HepG2 (cell line): ENCODE measurements at regions not wholly inside any gene's neighbourhood (a gene's known extent, or its start where the extent isn't known, plus 50 kb on each side); places are given as distances from the start of the nearest gene placed in this dataset.

ENCODE experiments used
- DZIP1 ChIP-seq: sonication (generic); formaldehyde crosslinking; IDR thresholded peaks from 2 replicates; pipeline ENCODE4 v1.5.0; 2020; ENCODE audit warnings: mild to moderate bottlenecking, missing genetic modification reagents
- ELF3 ChIP-seq: IDR thresholded peaks from 2 replicates; pipeline ENCODE4 v1.6.1; 2016; ENCODE audit warnings: missing genetic modification reagents, missing compliant biosample characterization
- ESRRA ChIP-seq: sonication (generic); formaldehyde crosslinking; IDR thresholded peaks from 2 replicates; pipeline ENCODE4 v1.5.1; 2020; ENCODE audit warnings: mild to moderate bottlenecking, low read depth, missing genetic modification reagents
- HCFC1 ChIP-seq: fragments of 150-350 bp; IDR thresholded peaks from 2 replicates; pipeline ENCODE4 v1.6.1; 2014; ENCODE audit warnings: low read depth, low read length
- HDAC6 ChIP-seq: fragments of 200-600 bp; sonication (generic); IDR thresholded peaks from 2 replicates; pipeline ENCODE4 v1.7.0; 2017; ENCODE audit warnings: mild to moderate bottlenecking, antibody characterized with exemption, low read length, low read depth
- JUN ChIP-seq: sonication (generic); formaldehyde crosslinking; IDR thresholded peaks from 2 replicates; pipeline ENCODE4 v1.4.0; 2020; ENCODE audit warnings: mild to moderate bottlenecking, missing genetic modification reagents
- KAT7 ChIP-seq: IDR thresholded peaks from 2 replicates; pipeline ENCODE4 v1.6.1; 2018; ENCODE audit warnings: borderline replicate concordance, missing compliant biosample characterization
- MTF1 ChIP-seq: sonication (generic); formaldehyde crosslinking; IDR thresholded peaks from 2 replicates; pipeline ENCODE4 v1.5.0; 2020; ENCODE audit warnings: missing genetic modification reagents
- NONO ChIP-seq, 2 experiments: fragments of 450-650 bp in 1 of 2; sonication (generic) in 1 of 2; formaldehyde crosslinking in 1 of 2; IDR thresholded peaks in 1 of 2; conservative IDR thresholded peaks in 1 of 2; 2 replicates each; pipeline versions ENCODE4 v1.6.1 to v1.8.0; 2017 to 2022; ENCODE audit warnings: mild to moderate bottlenecking in 1 of 2, missing genetic modification reagents in 1 of 2, moderate library complexity in 1 of 2
- NR1H2 ChIP-seq: sonication (generic); formaldehyde crosslinking; IDR thresholded peaks from 2 replicates; pipeline ENCODE4 v1.8.1; 2022; ENCODE audit warnings: low read depth, missing genetic modification reagents, borderline replicate concordance
- NR2F6 ChIP-seq, 2 experiments: IDR thresholded peaks; 2 replicates each; pipeline ENCODE4 v1.6.1; 2016; ENCODE audit warnings: antibody characterized with exemption in 1 of 2, mild to moderate bottlenecking in 1 of 2
- SIN3A ChIP-seq: IDR thresholded peaks from 2 replicates; pipeline ENCODE4 v1.6.1; 2011; ENCODE audit warnings: low read depth, mild to moderate bottlenecking, control low read depth, low read length, borderline replicate concordance
- SOX13 ChIP-seq, 3 experiments: fragments of 450-650 bp in 1 of 3; sonication (generic) in 1 of 3; formaldehyde crosslinking in 1 of 3; IDR thresholded peaks in 2 of 3; conservative IDR thresholded peaks in 1 of 3; 2 replicates each; pipeline versions ENCODE4 v1.5.0 to v1.6.1; 2016 to 2020; ENCODE audit warnings: antibody characterized with exemption in 1 of 3, mild to moderate bottlenecking in 1 of 3, missing compliant biosample characterization in 1 of 3, missing genetic modification reagents in 1 of 3, moderate library complexity in 1 of 3
- SUZ12 ChIP-seq: fragments of 150-350 bp; IDR thresholded peaks from 2 replicates; pipeline ENCODE4 v1.6.1; 2014; ENCODE audit warnings: low read depth, low read length
- TARDBP ChIP-seq: sonication (generic); formaldehyde crosslinking; IDR thresholded peaks from 2 replicates; pipeline ENCODE4 v1.8.0; 2022; ENCODE audit warnings: mild to moderate bottlenecking, missing genetic modification reagents
- ZFP36 ChIP-seq: fragments of 150-350 bp; IDR thresholded peaks from 2 replicates; pipeline ENCODE4 v1.6.1; 2018; ENCODE audit warnings: borderline replicate concordance, low read length, low read depth; ENCODE audit not compliant: partially characterized antibody
- ZNF138 ChIP-seq: sonication (generic); formaldehyde crosslinking; IDR thresholded peaks from 2 replicates; pipeline ENCODE4 v1.5.0; 2020; ENCODE audit warnings: mild to moderate bottlenecking, low read depth, missing genetic modification reagents
- ZNF33A ChIP-seq: sonication (generic); formaldehyde crosslinking; IDR thresholded peaks from 2 replicates; pipeline ENCODE4 v1.5.1; 2020; ENCODE audit warnings: missing genetic modification reagents, mild to moderate bottlenecking, moderate library complexity, borderline replicate concordance
- ZNF510 ChIP-seq: sonication (generic); formaldehyde crosslinking; IDR thresholded peaks from 2 replicates; pipeline ENCODE4 v1.4.0; 2020; ENCODE audit warnings: low read depth, mild to moderate bottlenecking, missing genetic modification reagents
- ZNF569 ChIP-seq: sonication (generic); formaldehyde crosslinking; IDR thresholded peaks from 2 replicates; pipeline ENCODE4 v1.5.0; 2020; ENCODE audit warnings: mild to moderate bottlenecking, missing genetic modification reagents, moderate library complexity, borderline replicate concordance
- ZNF839 ChIP-seq: sonication (generic); formaldehyde crosslinking; IDR thresholded peaks from 2 replicates; pipeline ENCODE4 v1.4.0; 2020; ENCODE audit warnings: missing genetic modification reagents, mild to moderate bottlenecking, borderline replicate concordance
- ZNF891 ChIP-seq: sonication (generic); formaldehyde crosslinking; IDR thresholded peaks from 2 replicates; pipeline ENCODE4 v1.5.0; 2020; ENCODE audit warnings: mild to moderate bottlenecking, missing genetic modification reagents
- ZSCAN22 ChIP-seq: sonication (generic); formaldehyde crosslinking; IDR thresholded peaks from 2 replicates; pipeline ENCODE4 v1.4.0; 2020; ENCODE audit warnings: mild to moderate bottlenecking, missing genetic modification reagents
- ZSCAN29 ChIP-seq: sonication (generic); formaldehyde crosslinking; conservative IDR thresholded peaks from 2 replicates; pipeline ENCODE4 v1.4.0; 2020; ENCODE audit warnings: mild to moderate bottlenecking, missing genetic modification reagents
- ZSCAN9 ChIP-seq: IDR thresholded peaks from 2 replicates; pipeline ENCODE4 v1.6.1; 2016; ENCODE audit warnings: borderline replicate concordance
- TF ChIP-seq, protein P1 (sequence below), 2 experiments: fragments of 450-650 bp in 1 of 2; sonication (generic) in 1 of 2; formaldehyde crosslinking; IDR thresholded peaks; 2 replicates each; pipeline versions ENCODE4 v1.5.0 to v1.8.0; 2020 to 2022; ENCODE audit warnings: mild to moderate bottlenecking in 1 of 2, missing genetic modification reagents in 1 of 2

- 0 out of 2 replicates have a peak, but pooled peaks have one; percentile 44 for TF ChIP-seq DZIP1 (CRISPR knock-in tag)
- TF ChIP-seq ZSCAN29 (CRISPR knock-in tag), result peak; percentile 90
- TF ChIP-seq SIN3A, result no peak
- 0 out of 2 replicates have a peak, but pooled peaks have one; percentile 15 for TF ChIP-seq ZNF510
- no peak for TF ChIP-seq NONO (IDR thresholded peaks at IDR 0.05)
- TF ChIP-seq NONO (CRISPR knock-in tag; conservative IDR thresholded peaks at IDR 0.05), result peak; percentile 92
- no peak for TF ChIP-seq HDAC6
- peak; percentile 63 for TF ChIP-seq SOX13 (IDR thresholded peaks at IDR 0.05)
- TF ChIP-seq SOX13 (CRISPR knock-in tag; conservative IDR thresholded peaks at IDR 0.05 in 1 of 2, IDR thresholded peaks at IDR 0.05 in 1 of 2), result peak in 1 of 2 experiments; percentile 89; a peak in 2 of 4 replicates
- TF ChIP-seq ZFP36, result no peak
- TF ChIP-seq ZNF891, result peak; percentile 83; the same call in 1 of the 2 replicates
- no peak for TF ChIP-seq HCFC1
- no peak for TF ChIP-seq SUZ12
- peak; percentile 68; the same call in 1 of the 2 replicates for TF ChIP-seq NR1H2
- peak; percentile 85 for TF ChIP-seq ELF3 (CRISPR knock-in tag)
- TF ChIP-seq ZNF33A, result 0 out of 2 replicates have a peak, but pooled peaks have one; percentile 43
- no peak for TF ChIP-seq KAT7
- peak; percentile 48; the same call in 1 of the 2 replicates for TF ChIP-seq JUN (CRISPR knock-in tag)
- TF ChIP-seq MTF1 (CRISPR knock-in tag), result no peak
- peak; percentile 93 for TF ChIP-seq TARDBP (CRISPR knock-in tag)
- TF ChIP-seq ZSCAN22 (CRISPR knock-in tag), result no peak
- no peak for TF ChIP-seq ZNF569
- TF ChIP-seq ZNF138 (CRISPR knock-in tag), result no peak
- TF ChIP-seq, protein P1, sequence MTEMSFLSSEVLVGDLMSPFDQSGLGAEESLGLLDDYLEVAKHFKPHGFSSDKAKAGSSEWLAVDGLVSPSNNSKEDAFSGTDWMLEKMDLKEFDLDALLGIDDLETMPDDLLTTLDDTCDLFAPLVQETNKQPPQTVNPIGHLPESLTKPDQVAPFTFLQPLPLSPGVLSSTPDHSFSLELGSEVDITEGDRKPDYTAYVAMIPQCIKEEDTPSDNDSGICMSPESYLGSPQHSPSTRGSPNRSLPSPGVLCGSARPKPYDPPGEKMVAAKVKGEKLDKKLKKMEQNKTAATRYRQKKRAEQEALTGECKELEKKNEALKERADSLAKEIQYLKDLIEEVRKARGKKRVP (CRISPR knock-in tag; IDR thresholded peaks at IDR 0.05), result peak in 1 of 2 experiments; percentile 57; a peak in 2 of 4 replicates
- TF ChIP-seq NR2F6 (IDR thresholded peaks at IDR 0.05), result peak; percentile 87
- peak; percentile 96 for TF ChIP-seq NR2F6 (CRISPR knock-in tag; IDR thresholded peaks at IDR 0.05)
- TF ChIP-seq ZSCAN9 (CRISPR knock-in tag), result peak; percentile 95; the same call in 1 of the 2 replicates
- peak; percentile 50; the same call in 1 of the 2 replicates for TF ChIP-seq ESRRA (CRISPR knock-in tag)
- no peak for TF ChIP-seq ZNF839 (CRISPR knock-in tag)
Observed at GRCh38 chr12:115088995-115089841, 405.2 kb upstream of the TBX3 start (continued).
